Activated T-helper 2 cell treated with anti-CD3 and anti-CD28 coated beads, Interferon-gamma antibody, Interleukin-2, Interleukin-4, amounts not matched to agents 10 μg/mL and 5 μg/mL and 100 μg/mL, durations not matched to agents 14 hours and 24 hours and 36 hours (primary cell): ENCODE measurements at regions not wholly inside any gene's neighbourhood (a gene's known extent, or its start where the extent isn't known, plus 50 kb on each side); places are given as distances from the start of the nearest gene placed in this dataset.
"Not testable (repeated sequence)": the region's sequence is repeated elsewhere in the genome, so short reads cannot be mapped to it uniquely, and the experiment has no call there.

ENCODE experiments used
- DNase-seq: peaks from one replicate; pipeline ENCODE4 v3.0.0; 2021; ENCODE audit warnings: low spot score
- H3K27ac Mint-ChIP-seq: one replicate; pipeline ENCODE4 v1.8.0; 2021; ENCODE audit warnings: mixed read lengths
- H3K27me3 Mint-ChIP-seq: one replicate; pipeline ENCODE4 v1.8.0; 2021; ENCODE audit warnings: low read depth, mixed read lengths
- H3K36me3 Mint-ChIP-seq: one replicate; pipeline ENCODE4 v1.8.0; 2021; ENCODE audit warnings: low read depth, mixed read lengths
- H3K4me1 Mint-ChIP-seq: one replicate; pipeline ENCODE4 v1.8.0; 2021; ENCODE audit warnings: low read depth, mixed read lengths
- H3K4me3 Mint-ChIP-seq: one replicate; pipeline ENCODE4 v1.8.0; 2021; ENCODE audit warnings: low read depth, mild to moderate bottlenecking, moderate library complexity, mixed read lengths
- H3K9me3 Mint-ChIP-seq: one replicate; pipeline ENCODE4 v1.8.0; 2021; ENCODE audit warnings: mixed read lengths
- intact Hi-C: fragments of 100-400 bp; cut with micrococcal nuclease; formaldehyde crosslinking; loops from one replicate; pipeline ENCODE4 v1.15.1; 2023

- peaks cover 62% of the 10 kb centered on the region for H3K9me3 Mint-ChIP-seq
- intact Hi-C loops, H3K27ac Mint-ChIP-seq, H3K36me3 Mint-ChIP-seq, H3K4me1 Mint-ChIP-seq, H3K4me3 Mint-ChIP-seq, DNase-seq, H3K27me3 Mint-ChIP-seq: not testable (repeated sequence)
Observed at GRCh38 chr20:29787456-29787855, 1470.0 kb upstream of the DEFB115 start.

GRCh38 chr20:29790510-29790909 lies 1467.0 kb upstream of the DEFB115 start:
- Mint-ChIP-seq H3K27ac (no peak overlapping the region), H3K9me3 (peaks cover 68% of the 10 kb centered on the region), H3K4me1 (no peaks in the 10 kb centered on the region), H3K27me3 (no peaks in the 10 kb centered on the region), H3K36me3 (no peaks in the 10 kb centered on the region), H3K4me3 (no peak overlapping the region)
- intact Hi-C loops: no loop called here
- no peak for DNase-seq

GRCh38 chr20:29831508-29831907 lies 1426.0 kb upstream of the DEFB115 start:
- DNase-seq, H3K27me3 Mint-ChIP-seq, intact Hi-C loops, H3K36me3 Mint-ChIP-seq, H3K4me1 Mint-ChIP-seq, H3K4me3 Mint-ChIP-seq, H3K27ac Mint-ChIP-seq: not testable (repeated sequence)
- H3K9me3 Mint-ChIP-seq: peaks cover 63% of the 10 kb centered on the region

- not testable (repeated sequence) for H3K4me1 Mint-ChIP-seq, H3K27me3 Mint-ChIP-seq, H3K4me3 Mint-ChIP-seq, DNase-seq, H3K27ac Mint-ChIP-seq, H3K36me3 Mint-ChIP-seq
- H3K9me3 Mint-ChIP-seq: peaks cover 84% of the 10 kb centered on the region
- intact Hi-C loops: loop anchor here (5.0 kb wide), 1 partner anchor 766 kb away; no protein-coding TSS in a partner anchor
Observed at GRCh38 chr20:29868014-29868413, 1389.5 kb upstream of the DEFB115 start.

- H3K4me3 Mint-ChIP-seq, DNase-seq, H3K4me1 Mint-ChIP-seq, H3K27ac Mint-ChIP-seq, H3K27me3 Mint-ChIP-seq, H3K36me3 Mint-ChIP-seq: not testable (repeated sequence)
- peaks cover 82% of the 10 kb centered on the region for H3K9me3 Mint-ChIP-seq
- intact Hi-C loops: loop anchor here (5.0 kb wide), 1 partner anchor 766 kb away; no protein-coding TSS in a partner anchor
Observed at GRCh38 chr20:29868688-29869087, 1388.8 kb upstream of the DEFB115 start.

GRCh38 chr20:29871816-29872215 lies 1385.6 kb upstream of the DEFB115 start:
- H3K9me3 Mint-ChIP-seq: peaks cover 71% of the 10 kb centered on the region
- H3K4me3 Mint-ChIP-seq, H3K27me3 Mint-ChIP-seq, intact Hi-C loops, H3K36me3 Mint-ChIP-seq, H3K4me1 Mint-ChIP-seq, DNase-seq, H3K27ac Mint-ChIP-seq: not testable (repeated sequence)

GRCh38 chr20:29873946-29874345 lies 1383.5 kb upstream of the DEFB115 start:
- Mint-ChIP-seq H3K4me3 (no peak overlapping the region), H3K9me3 (peaks cover 75% of the 10 kb centered on the region), H3K36me3 (peaks cover 13% of the 10 kb centered on the region), H3K27ac (no peak overlapping the region), H3K27me3 (no peaks in the 10 kb centered on the region), H3K4me1 (no peaks in the 10 kb centered on the region)
- no peak for DNase-seq
- intact Hi-C loops: no loop called here

GRCh38 chr20:29874476-29875202 lies 1382.8 kb upstream of the DEFB115 start:
- H3K36me3 Mint-ChIP-seq: peaks cover 13% of the 10 kb centered on the region
- peaks cover 75% of the 10 kb centered on the region for H3K9me3 Mint-ChIP-seq
- no peaks in the 10 kb centered on the region for H3K4me1 Mint-ChIP-seq
- DNase-seq: no peak
- no peak overlapping the region for H3K27ac Mint-ChIP-seq
- no peak overlapping the region for H3K4me3 Mint-ChIP-seq
- no peaks in the 10 kb centered on the region for H3K27me3 Mint-ChIP-seq
- intact Hi-C loops: no loop called here

GRCh38 chr20:29875321-29876083 lies 1382.0 kb upstream of the DEFB115 start:
- H3K4me1 Mint-ChIP-seq, H3K4me3 Mint-ChIP-seq, H3K27me3 Mint-ChIP-seq, intact Hi-C loops, DNase-seq, H3K27ac Mint-ChIP-seq: not testable (repeated sequence)
- Mint-ChIP-seq H3K36me3 (peaks cover 13% of the 10 kb centered on the region), H3K9me3 (peaks cover 71% of the 10 kb centered on the region)

- H3K4me1 Mint-ChIP-seq, H3K4me3 Mint-ChIP-seq, H3K27me3 Mint-ChIP-seq, H3K27ac Mint-ChIP-seq, intact Hi-C loops, DNase-seq: not testable (repeated sequence)
- Mint-ChIP-seq H3K36me3 (peaks cover 13% of the 10 kb centered on the region), H3K9me3 (peaks cover 66% of the 10 kb centered on the region)
Observed at GRCh38 chr20:29876084-29876910, 1381.2 kb upstream of the DEFB115 start.

- Mint-ChIP-seq H3K36me3 (peaks cover 13% of the 10 kb centered on the region), H3K27me3 (no peaks in the 10 kb centered on the region), H3K27ac (no peak overlapping the region), H3K9me3 (peaks cover 60% of the 10 kb centered on the region), H3K4me3 (no peak overlapping the region), H3K4me1 (no peaks in the 10 kb centered on the region)
- no peak for DNase-seq
- intact Hi-C loops: no loop called here
Observed at GRCh38 chr20:29876911-29877285, 1380.6 kb upstream of the DEFB115 start.

GRCh38 chr20:29877411-29878280 lies 1379.8 kb upstream of the DEFB115 start:
- peaks cover 64% of the 10 kb centered on the region for H3K9me3 Mint-ChIP-seq
- H3K27me3 Mint-ChIP-seq, H3K27ac Mint-ChIP-seq, DNase-seq, intact Hi-C loops, H3K4me1 Mint-ChIP-seq, H3K4me3 Mint-ChIP-seq: not testable (repeated sequence)
- H3K36me3 Mint-ChIP-seq: peaks cover 13% of the 10 kb centered on the region
